GM20431 (cell line): ENCODE measurements at regions not wholly inside any gene's neighbourhood (a gene's known extent, or its start where the extent isn't known, plus 50 kb on each side); places are given as distances from the start of the nearest gene placed in this dataset.

Source experiments
- in situ Hi-C: fragments of 300-500 bp; cut with MseI, MboI; formaldehyde crosslinking; loops from one replicate; pipeline ENCODE4 v1.15.0; 2020; ENCODE audit warnings: low sequenced_read_pairs; ENCODE audit not compliant: unreplicated experiment

GRCh38 chr2:133900909-133901308, 332.6 kb upstream of the NCKAP5 start:
- in situ Hi-C loops = no loop called here

DNA sequence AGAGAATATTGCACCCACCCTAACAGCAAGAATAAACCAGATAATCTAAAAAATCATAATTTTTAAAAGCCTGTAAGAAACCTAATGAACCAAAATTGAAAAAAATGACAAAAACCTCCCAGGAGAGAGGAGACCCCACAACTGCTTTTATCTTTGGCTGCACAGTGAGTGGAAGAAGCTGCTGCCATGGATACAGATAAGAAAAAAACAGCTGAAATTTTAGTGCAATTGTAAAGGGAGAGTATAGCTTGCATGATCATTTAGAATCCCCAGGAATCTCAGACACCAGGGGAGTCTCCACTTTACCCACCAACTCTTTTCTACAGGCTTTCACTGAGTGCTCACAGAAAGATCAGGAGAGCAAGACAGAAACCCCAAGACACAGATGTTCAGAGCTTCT, 338.1 kb upstream of the NCKAP5 start:
- in situ Hi-C loops = no loop called here

DNA sequence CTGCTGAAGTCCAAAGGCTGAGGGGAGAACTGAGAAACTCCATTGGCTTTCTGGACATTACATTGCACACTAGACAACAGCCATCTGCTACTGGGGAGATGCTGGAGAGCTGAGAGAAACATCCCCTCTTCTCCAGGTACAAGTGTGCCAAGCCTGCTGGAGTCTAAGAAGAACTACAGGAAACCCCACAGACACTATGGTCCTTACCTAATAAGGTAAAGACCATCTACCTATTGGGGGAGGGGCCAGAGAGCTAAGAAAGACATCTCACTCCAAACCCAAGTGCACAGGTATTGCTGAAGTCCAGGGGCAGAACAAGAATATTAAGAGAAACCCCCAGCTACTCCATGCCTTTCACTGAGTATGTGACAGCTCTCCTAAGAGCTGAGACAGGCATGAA, 338.7 kb upstream of the NCKAP5 start:
- in situ Hi-C loops = no loop called here

DNA sequence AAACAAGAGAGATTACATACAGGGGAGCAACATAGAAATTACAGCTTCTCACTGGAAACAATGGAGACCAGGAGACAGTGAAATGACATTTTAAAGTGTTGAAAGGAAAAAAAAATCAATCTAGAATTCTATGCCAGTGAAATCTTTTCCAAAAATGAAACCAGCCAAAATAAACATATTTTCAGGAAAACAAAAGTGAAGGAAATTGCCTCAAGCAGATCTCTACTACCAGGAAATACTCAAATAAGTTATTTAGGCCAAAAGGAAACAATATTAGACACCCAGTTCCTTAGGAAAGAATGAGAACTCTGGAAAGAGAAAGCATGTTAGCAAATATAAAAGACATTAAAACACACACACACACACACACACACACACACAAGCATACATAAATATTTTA, 339.9 kb upstream of the NCKAP5 start:
- in situ Hi-C loops = no loop called here

DNA sequence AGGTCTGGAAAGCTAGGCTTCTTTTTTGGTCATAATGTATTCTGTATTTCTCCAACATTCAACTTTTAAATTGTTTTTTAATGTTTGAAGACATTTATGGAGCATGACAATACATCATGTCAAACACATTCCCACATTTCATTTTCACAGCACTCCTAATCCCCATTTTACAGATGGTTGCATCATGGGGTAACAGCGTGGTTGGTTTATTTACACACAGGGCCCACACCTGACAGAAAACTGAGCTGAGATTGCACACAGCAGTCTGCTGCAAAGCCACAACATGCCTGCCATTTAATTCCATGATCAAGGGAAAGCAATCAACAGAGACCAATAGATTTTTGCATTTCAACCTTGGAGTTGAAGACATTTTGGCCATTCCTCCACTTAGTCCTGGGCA, 335.7 kb upstream of the MGAT5 start:
- in situ Hi-C loops = no loop called here

DNA sequence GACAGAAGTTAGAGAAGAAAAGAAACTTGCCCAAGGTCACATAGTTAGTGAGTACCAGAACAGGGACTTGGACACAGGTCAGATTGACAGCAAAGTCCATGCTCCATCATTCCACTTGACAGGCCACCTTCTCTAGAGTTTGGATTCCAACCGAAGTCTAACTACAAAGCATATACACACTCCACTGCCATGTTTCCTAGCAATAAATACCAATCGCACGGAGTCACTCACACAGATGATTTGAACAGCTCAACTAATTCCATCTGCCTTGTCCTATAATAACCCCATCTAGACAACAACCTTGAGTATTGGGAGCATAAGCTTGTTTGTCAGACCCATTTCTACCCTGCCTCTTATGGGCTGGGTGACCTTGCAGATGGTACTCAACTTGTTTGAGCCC, 334.6 kb upstream of the MGAT5 start:
- in situ Hi-C loops = no loop called here

- in situ Hi-C loops = no loop called here
Measured at GRCh38 chr2:133927894-133928293, 326.0 kb upstream of the MGAT5 start.

GRCh38 chr2:133936096-133936495, 317.8 kb upstream of the MGAT5 start:
- in situ Hi-C loops = no loop called here

- in situ Hi-C loops = no loop called here
Measured at GRCh38 chr2:133936601-133937000, 317.3 kb upstream of the MGAT5 start.

DNA sequence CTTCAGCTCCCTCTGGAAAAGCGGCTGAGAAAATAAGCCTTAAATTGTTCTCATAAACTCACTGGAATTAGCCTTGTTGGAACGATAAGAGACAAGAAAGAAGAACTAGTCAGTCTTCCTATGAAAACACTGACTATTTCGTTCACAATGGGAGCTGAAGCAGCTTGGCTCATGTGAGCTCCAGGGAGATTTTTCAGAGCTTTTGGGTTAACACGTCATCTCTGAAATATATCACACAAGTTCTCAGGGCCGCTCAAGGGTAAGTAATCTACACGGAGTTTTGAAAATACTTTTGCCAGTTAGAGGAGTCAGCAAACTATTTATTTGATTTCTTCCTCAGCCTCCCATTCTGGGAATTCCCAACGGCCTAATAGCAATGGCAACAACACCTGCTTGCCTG, 316.2 kb upstream of the MGAT5 start:
- in situ Hi-C loops = no loop called here

GRCh38 chr2:133940134-133940533, 313.7 kb upstream of the MGAT5 start:
- in situ Hi-C loops = no loop called here

GRCh38 chr2:133941666-133942065, 312.2 kb upstream of the MGAT5 start:
- in situ Hi-C loops = no loop called here

- in situ Hi-C loops = no loop called here
Measured at GRCh38 chr2:133942398-133942797, 311.5 kb upstream of the MGAT5 start.

DNA sequence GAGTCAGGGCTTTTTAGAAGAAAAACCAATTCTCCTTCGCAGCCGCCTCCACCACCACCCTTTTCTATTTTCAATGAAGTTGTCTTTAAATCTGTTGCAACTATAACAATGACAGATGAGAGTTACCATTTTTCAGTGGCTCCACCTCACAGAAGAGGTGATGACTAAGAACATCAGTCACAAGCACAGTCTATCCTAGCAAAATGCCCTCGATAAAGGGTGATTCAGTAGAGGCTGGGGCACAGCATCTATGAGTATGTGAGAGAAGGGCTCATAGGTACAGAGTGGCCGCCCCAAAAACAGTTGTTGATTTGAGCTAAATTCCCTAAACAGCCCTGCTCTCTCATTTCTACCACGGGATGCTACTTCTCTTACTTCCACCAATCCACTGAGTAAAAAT, 310.8 kb upstream of the MGAT5 start:
- in situ Hi-C loops = no loop called here

GRCh38 chr2:133945089-133945488, 308.8 kb upstream of the MGAT5 start:
- in situ Hi-C loops = no loop called here

DNA sequence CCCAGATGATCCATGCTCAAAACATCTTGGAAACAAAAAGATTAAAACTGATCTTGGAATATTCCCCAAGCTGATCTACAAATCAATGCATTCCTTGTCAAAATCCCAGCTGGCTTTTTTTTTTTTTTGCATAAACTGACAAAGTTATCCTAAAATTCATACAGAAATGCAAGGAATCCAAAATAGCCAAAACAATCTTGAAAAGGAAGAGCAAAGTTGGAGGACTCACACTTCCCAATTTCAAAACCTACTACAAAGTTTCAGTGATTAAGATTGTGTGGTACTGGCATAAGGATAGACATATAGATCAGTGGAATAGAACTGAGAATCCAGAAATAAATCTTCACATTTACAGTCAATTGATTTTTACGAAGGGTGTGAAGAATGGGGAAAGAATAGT, 306.8 kb upstream of the MGAT5 start:
- in situ Hi-C loops = no loop called here

- in situ Hi-C loops = no loop called here
Measured at GRCh38 chr2:133948610-133949290, 305.1 kb upstream of the MGAT5 start.

GRCh38 chr2:133949595-133949994, 304.3 kb upstream of the MGAT5 start:
- in situ Hi-C loops = no loop called here

DNA sequence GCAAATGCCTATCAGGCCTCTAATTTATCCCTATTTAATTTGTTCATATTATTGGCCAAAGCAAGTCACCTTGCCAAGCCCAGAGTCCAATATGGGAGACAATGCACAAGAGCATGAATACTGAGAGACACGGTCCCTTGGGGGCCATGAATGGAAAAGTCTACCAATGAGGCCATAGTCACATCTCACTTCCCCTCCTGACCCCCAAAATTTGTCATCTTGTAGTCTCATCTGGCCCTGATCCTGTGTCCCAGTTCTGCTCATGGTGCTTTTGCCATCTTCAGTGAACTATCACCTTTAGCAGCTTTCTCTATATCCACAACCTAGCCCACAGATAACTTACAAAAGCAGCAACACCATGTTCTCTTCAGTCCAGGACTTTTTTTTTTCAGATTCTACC, 302.7 kb upstream of the MGAT5 start:
- in situ Hi-C loops = no loop called here

- in situ Hi-C loops = no loop called here
Measured at GRCh38 chr2:133952420-133952819, 301.5 kb upstream of the MGAT5 start.

DNA sequence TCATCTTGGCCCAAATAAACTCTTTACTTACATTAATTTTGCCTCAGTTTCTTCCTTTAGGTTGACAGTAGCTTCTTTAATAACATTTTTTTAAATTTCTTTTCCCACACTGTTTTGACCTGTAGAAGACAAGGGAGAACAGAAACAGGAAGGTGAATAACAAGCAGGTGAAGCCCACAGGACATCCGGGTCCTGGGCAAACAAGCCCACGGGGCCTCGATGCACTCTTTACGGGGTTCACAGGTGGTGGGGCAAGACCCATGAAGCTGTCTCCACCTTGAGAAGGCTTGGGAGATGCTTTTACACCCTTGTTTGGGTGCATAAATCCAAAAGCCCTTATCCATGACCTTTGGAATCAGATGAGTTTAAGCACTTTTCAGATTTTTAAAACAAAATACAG, 301.0 kb upstream of the MGAT5 start:
- in situ Hi-C loops = no loop called here

DNA sequence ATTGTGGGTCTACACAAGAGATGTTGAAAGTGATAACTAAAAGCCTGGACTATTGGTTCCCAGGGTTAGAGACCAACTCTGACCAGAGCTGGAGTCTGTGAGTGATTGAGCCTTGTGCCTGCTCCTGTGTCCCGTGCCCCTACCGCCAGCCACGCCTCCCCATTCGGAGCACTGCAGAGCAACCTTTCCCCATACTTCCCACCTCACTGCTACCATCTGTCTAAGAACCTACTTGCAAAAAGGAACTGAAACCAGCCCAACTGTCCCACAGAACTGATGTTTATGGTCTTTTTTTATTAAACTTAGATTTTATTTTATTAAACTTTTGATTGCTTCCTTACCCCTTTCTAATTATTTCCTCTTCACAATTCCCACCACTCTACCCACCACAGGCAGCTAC, 300.3 kb upstream of the MGAT5 start:
- in situ Hi-C loops = no loop called here

DNA sequence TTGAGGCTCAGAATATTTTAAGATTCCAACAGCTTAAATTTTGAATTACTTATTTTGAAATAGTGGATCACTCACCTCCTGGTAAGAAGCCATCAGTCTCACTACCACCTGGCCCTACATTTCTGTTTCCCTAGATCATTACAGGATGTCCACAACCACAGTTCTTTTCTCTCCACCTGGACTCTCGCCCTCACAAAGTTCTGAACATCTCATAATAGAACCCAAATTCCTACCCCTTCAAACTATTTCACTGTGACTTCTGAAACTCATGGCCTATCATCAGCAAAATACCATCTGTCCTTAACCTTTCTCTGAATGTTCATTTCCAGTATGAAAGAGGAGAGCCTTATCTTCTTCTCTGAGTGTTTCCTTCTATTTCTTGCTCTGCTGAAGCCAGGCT, 299.2 kb upstream of the MGAT5 start:
- in situ Hi-C loops = no loop called here
